Amniotic epithelial cell (primary cell): ENCODE measurements at regions not wholly inside any gene's neighbourhood (a gene's known extent, or its start where the extent isn't known, plus 50 kb on each side); places are given as distances from the start of the nearest gene placed in this dataset.

Experiments
- DNase-seq: peaks from one replicate; pipeline ENCODE4 v3.0.0-alpha.2; 2010; ENCODE audit warnings: low read depth

- peak; percentile 46 for DNase-seq
These were observed 553.2 kb upstream of the AMELY start for GRCh38 chrY:7464742-7465141.

- DNase-seq: no peak
These were observed 552.2 kb upstream of the AMELY start for GRCh38 chrY:7463711-7464110.

GRCh38 chrY:7463196-7463595, 551.6 kb upstream of the AMELY start:
- DNase-seq: no peak

DNA sequence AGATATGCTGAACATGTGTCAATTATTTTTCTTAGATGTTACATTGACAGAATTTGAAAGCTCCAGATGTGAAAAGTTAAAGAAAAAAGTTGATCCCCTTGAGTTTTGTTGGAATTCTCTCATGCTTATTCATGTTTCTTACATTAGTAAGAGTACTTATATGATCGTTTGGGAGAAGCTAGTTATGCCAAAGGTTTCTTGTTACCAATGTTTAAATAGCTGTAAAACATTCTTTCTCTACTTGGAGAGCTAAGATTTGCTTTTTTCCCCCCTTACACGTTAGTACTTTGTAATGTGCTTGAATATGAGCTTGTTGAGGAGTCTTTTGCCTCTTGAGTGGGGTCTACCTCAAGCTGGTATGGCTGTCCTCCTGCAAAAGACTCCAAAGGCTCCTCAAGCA, 551.1 kb upstream of the AMELY start:
- no peak for DNase-seq

DNA sequence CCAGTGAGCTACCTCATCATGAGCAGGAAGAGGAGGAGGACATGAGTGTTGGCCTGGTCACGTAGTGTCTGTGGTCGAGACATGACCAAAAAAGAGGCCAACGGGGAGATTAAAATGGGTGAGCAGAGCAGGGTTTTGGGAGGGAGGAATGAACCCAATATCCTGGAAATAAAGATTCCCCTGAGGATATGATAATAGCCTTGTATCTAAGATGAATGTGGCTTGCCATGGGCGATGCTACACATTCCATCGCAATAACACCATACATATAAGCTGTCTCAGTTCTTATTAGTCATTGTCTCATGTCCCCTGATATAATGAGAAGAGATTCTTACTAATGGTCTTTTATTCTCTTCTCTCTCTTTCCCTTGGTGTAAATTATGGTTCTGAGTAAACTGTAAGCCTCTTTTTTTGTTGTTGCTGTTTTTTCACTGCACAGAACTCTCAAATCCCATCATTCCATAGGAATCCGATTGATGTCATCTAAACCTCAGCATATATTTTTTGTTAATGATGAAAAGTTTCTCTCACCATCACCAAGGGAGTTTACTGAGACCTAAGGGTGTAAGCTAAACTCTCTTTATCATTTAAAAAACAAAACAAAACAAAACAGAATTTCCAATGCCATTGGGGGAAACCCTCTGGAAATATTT, 550.4 kb upstream of the AMELY start:
- peak; percentile 59 for DNase-seq

GRCh38 chrY:7459802-7460201, 548.2 kb upstream of the AMELY start:
- no peak for DNase-seq

DNA sequence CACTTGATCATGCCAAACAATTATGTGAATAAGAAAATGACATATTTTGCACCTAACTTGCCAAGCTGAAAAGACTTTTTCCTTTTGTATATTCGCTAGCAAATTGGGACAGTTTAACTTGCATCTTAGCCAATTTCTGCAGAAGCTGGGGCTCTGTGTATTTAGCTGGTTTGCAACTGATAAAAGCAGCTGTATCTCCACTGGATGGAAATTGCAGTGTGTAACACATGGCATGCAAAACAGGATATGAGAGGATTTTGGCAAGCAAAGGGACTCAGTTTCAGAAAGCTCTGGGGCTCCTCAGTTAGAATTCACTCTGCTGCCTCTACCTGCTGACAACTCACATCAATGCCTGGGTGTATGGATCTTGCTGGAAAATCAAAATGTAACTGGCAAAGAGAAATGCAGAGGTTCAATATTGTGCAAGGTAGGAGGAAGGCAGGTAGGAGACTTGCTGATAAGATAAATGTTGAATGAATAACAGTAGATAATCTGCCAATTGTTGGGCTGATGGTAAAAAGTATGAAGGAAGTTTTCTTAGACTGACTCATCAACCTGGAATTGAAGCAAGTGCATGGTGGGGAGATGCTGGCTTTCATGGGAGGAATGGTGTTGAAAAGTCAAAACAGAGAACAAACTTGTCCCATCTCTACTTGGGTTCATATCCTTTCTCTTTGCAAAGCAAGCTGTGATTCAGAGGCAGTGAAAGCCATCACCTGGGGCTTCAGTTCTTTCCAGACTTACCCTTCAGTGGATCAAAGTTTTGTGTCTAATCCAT, 546.9 kb upstream of the AMELY start:
- DNase-seq: no peak

DNA sequence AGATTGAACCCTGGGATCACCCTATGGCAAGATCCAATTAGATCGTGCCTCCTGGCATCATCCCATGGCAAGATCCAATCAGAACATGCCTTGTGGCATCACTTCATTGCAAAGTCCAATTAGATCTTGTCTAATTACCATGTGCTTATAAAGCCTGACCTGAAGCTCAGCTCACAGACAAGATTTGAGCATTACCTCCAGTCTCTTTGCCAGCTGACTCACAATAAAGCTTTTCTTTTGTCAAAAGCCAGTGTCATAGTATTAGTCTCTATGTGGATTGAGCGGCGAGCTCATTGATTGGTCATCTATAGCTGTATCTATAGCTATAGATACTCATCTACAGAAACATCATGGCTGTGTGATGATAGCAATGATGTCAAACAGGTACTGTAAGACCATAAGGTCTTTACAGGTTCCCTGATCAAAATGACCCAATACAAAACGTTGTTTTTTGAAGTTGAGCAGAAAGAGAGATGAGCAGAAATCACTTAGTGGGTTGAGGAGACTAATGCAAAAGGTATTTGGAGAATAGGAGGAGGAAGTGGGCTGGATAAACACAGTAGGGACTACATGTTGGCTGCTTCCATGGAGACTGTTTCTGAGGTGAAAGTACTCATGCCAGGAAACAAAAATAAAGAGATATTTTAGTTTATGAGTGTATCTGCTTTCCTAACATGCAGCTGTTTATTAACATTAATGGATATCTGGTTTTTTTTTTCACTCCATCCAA, 545.9 kb upstream of the AMELY start:
- peak; percentile 79 for DNase-seq

GRCh38 chrY:7455626-7456025, 544.1 kb upstream of the AMELY start:
- peak; percentile 93 for DNase-seq

DNA sequence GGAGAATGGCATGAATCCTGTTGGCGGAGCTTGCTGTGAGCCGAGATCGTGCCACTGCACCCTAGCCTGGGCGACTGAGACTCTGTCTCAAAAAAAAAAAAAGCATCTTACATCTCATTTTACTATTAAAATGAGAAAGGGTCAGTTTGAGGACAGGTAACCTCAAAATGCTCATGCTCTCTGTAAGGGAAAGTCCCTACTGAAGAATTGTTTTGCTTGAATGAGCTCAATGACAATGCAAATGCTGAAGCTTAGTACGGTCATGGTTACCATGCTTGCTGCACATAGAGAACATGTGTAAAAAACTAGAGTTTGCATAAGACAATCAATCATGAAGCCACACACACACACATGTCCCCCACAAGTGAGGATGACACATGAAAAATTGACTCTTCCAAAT, 541.8 kb upstream of the AMELY start:
- no peak for DNase-seq

- DNase-seq: no peak
These were observed 540.7 kb upstream of the AMELY start for GRCh38 chrY:7452246-7452645.

DNA sequence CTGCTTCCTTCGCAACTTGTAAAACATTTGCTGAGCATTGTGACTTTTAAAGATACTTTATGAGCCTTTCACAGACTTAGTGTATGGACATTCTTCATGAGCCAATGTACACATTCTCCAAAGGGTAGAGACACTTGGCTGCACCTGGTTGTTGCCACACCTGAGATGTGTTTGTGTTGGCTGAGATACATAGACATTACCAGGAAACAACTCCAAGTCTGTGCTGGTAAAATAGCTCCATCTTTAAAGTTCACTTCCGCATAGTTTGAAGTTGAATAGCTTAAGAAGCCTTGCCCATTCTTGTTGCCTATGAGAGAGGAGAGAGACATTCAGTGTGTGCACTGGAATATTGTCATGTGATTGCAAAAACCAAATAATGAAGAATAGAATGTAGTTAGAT, 538.3 kb upstream of the AMELY start:
- DNase-seq: no peak

GRCh38 chrY:7448687-7449086, 537.1 kb upstream of the AMELY start:
- DNase-seq: no peak

DNA sequence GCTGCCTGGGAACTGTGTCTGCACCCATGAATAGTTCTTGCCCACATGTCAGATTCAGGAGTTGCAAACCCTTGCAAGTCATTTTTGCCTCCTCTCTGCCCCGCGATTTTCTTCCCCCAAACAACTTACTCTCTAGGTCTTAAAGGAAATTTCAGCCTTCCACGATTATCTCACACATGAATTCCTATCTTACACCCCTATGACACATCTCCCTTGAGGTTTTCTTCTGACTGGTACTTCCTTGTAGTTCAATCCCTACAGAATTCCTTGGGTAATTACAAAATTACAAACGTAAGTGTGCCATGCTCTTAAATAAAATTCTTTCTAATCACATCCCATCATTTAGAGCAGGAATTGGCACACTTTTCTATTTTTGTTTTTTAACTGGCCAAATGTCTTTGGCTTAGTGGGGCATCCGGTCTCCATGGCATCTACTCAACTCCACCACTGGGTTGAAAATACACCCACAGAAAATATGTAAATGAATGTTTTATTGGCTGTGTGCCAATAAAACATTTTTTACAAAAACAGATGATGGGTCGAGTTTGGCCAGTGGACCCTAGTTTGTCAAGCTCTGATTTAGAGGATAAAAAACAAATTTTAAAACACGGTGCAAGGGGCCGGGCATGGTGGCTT, 536.4 kb upstream of the AMELY start:
- DNase-seq: peak; percentile 82

DNA sequence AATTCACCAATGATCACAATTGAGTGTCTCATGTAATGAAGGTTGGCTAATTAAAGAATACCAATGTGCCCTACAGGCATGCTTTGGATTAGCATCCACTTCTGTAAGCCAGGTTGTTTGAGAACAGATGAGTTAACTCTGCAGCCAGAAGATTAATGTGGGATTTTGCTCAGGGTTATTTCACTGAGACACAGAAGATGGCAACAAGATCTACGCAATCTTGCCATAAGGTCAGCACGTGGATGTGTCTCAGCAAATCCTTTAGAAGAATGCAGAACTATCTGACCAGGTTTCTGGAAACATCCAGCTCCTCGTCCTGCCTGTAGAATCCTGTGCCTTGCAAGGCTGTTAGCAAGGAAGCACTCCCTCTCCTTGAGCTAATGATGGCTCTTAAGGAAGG, 532.6 kb upstream of the AMELY start:
- DNase-seq: peak; percentile 77

DNA sequence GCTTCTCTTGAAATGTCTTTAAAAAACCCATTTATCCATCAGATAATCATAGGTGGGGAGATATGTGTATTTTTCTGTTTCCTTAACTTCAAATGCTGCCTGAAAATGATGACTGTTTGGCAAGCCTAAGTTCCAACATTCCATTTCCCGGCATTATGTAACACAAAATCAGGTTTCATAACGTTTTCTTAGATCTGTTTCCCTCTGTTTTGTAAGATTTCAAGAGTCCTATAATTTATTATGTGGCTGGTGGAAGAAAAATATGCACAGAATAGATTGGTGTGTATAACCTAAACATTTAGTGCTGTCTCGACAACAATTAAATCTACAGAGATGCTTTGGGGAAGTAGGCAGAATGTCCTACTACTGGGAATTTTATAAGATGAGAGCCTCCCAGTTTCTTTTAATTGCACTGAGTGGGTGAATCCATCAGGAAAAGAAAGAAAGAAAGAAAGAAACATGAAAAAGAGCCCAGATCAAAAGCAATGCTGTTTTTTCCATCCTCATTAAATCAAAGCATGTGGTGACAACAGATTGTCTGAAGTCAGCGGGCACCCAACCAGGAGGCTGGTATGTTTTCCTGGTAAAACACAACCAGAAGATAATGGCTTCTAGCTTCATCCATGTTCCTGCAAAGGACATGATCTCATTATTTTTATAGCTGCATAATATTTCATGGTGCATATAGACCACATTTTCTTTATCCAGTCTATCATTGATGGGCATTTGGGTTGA, 529.4 kb upstream of the AMELY start:
- peak; percentile 57 for DNase-seq

GRCh38 chrY:7437086-7437485, 525.5 kb upstream of the AMELY start:
- DNase-seq: no peak

DNA sequence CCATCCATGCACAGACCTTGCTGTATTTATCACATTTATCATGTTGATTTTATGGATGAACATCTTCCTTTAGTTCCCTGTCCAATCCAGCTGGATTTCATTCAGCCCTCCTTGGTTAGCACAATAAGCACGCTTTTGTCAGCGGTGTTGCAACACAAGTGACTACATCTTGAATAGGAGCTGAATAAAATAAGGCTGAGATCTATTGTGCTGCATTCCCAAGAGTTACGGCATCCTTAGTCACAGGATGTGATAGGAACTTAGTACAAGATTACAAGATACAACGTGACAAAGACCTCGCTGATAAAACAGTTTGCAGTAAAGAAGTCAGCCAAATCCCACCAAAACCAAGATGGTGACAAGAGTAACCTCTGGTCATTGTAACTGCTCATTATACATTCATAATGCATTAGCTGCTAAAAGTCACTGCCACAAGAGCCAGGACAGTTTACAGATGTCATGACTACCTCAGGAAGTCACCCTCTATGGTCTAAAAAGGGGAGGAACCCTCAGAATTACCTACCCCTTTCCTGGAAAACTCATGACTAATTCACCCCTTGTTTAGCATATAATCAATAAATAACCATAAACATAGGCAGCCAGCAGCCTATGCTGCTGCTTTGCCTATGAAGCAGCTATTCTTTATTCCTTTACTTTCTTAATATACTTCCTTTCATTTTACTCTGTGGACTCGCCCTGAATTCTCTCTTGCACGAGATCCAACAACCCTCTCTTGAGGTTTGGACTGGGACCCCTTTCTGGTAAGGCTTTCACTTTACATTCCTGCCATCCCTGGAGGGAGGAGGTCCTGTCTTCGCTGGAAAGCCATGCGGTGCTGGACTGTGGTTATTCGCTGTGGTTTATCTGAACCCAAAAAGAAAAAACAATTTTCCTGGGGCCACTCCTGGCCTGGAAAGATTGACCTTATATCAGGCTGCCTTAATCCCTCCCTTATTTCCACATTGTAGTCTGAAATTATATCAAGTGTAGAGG, 522.6 kb upstream of the AMELY start:
- peak; percentile 91 for DNase-seq

GRCh38 chrY:7419165-7419564, 507.6 kb upstream of the AMELY start:
- DNase-seq: no peak

DNA sequence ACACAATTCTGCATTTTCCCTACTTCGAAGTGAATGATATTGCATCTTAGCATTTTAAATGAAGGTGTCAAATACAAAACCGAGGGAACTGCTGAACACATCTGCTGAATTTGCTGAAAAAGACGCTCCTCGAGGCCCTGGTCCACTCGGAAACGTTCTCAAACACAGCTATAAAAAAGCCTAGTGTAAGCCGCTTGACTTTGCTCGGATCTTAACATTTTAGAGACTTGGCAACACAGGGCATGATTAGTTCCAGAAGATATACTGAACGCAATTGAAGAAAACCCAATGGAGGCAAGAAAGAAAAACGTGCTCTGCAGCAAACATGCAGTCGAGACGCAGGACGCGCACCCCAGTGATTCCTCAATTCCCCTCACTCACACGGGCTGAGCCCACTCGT, 506.4 kb upstream of the AMELY start:
- DNase-seq: no peak

- no peak for DNase-seq
These were observed 504.9 kb upstream of the AMELY start for GRCh38 chrY:7416406-7416805.
